SJCRH30 (cell line): ENCODE measurements at regions not wholly inside any gene's neighbourhood (a gene's known extent, or its start where the extent isn't known, plus 50 kb on each side); places are given as distances from the start of the nearest gene placed in this dataset.

Experiments
- DNase-seq, 2 experiments: peaks; one replicate each; pipeline ENCODE4 v3.0.0-alpha.2; 2015 to 2020
- H3K27ac ChIP-seq: fragments of 250-450 bp; sonication (Bioruptor Pico); 2 replicates; pipeline ENCODE4 v1.5.1; 2020; ENCODE audit warnings: mild to moderate bottlenecking, moderate library complexity
- H3K27me3 ChIP-seq: fragments of 250-450 bp; sonication (Bioruptor Pico); 2 replicates; pipeline ENCODE4 v1.5.1; 2020; ENCODE audit warnings: mild to moderate bottlenecking, moderate library complexity
- H3K36me3 ChIP-seq: fragments of 250-450 bp; sonication (Bioruptor Pico); 2 replicates; pipeline ENCODE4 v1.5.1; 2020; ENCODE audit warnings: mild to moderate bottlenecking, moderate library complexity
- H3K4me1 ChIP-seq: fragments of 250-450 bp; sonication (Bioruptor Pico); 2 replicates; pipeline ENCODE4 v1.5.1; 2020; ENCODE audit warnings: mild to moderate bottlenecking, moderate library complexity
- H3K4me3 ChIP-seq: fragments of 250-450 bp; sonication (Bioruptor Pico); 2 replicates; pipeline ENCODE4 v1.5.1; 2020; ENCODE audit warnings: mild to moderate bottlenecking, moderate library complexity
- H3K9me3 ChIP-seq: fragments of 250-450 bp; sonication (Bioruptor Pico); replicated peaks from 2 replicates; pipeline ENCODE4 v1.5.1; 2020; ENCODE audit warnings: mild to moderate bottlenecking, moderate library complexity

DNA sequence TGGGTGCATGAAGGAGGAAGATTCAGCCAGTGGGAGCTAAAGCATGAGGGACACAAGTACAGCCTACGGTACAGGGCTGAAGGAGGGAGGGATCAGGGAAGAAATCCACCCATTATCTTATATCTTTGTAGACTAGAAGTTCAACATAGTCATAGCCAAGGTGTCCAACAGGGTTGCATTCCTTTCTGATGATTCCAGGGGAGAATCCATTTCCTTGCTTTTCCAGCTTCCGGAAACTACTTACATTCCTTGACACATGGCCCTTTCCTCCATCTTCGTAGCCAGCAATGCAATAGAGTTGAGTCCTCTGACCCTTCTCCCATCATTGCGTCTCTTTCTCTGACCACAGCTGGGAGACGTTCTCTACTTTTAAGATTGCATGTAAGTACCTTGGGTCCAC is 471.0 kb upstream of the SEMA6D start:
- H3K27me3 ChIP-seq, result no peaks in the 10 kb centered on the region
- DNase-seq, result no peak
- no peaks in the 10 kb centered on the region for H3K36me3 ChIP-seq
- no peak overlapping the region for H3K27ac ChIP-seq
- H3K4me3 ChIP-seq, result no peak overlapping the region
- H3K4me1 ChIP-seq, result no peaks in the 10 kb centered on the region
- no peaks in the 10 kb centered on the region for H3K9me3 ChIP-seq

- Histone ChIP-seq H3K4me3 (no peak overlapping the region), H3K27me3 (no peaks in the 10 kb centered on the region), H3K36me3 (no peaks in the 10 kb centered on the region), H3K27ac (no peak overlapping the region), H3K4me1 (no peaks in the 10 kb centered on the region), H3K9me3 (no peaks in the 10 kb centered on the region)
- DNase-seq, result no peak
Observed at GRCh38 chr15:47258521-47258920, 458.8 kb upstream of the SEMA6D start.

DNA sequence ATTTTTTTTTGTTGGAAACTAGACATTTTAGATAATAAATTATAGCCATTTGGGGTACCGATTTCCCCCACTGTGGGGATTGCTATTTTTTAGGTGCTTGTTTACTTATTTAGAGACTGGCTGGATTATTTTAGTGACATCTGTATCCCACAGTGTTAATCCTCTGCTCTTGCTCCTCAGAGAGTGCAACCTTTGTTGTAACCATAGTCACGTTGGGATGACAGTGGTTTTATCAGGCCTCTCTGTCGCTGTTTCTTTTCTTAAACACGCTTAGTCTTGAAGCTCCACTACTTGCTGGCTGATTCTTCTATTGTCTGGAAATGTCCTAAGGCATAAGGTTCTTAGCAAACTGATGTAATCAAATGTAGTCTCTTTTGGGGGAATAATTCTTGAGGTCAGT is 451.6 kb upstream of the SEMA6D start:
- H3K4me3 ChIP-seq, result no peak overlapping the region
- no peak for DNase-seq

GRCh38 chr15:47266566-47266965 is 450.7 kb upstream of the SEMA6D start:
- H3K27me3 ChIP-seq, result no peaks in the 10 kb centered on the region
- no peak overlapping the region for H3K4me3 ChIP-seq
- no peak overlapping the region for H3K27ac ChIP-seq
- no peaks in the 10 kb centered on the region for H3K4me1 ChIP-seq
- H3K9me3 ChIP-seq, result no peaks in the 10 kb centered on the region
- H3K36me3 ChIP-seq, result no peaks in the 10 kb centered on the region
- no peak for DNase-seq

More for the DNA sequence above, 451.6 kb upstream of the SEMA6D start:
- Histone ChIP-seq H3K27me3 (no peaks in the 10 kb centered on the region), H3K9me3 (no peaks in the 10 kb centered on the region), H3K36me3 (no peaks in the 10 kb centered on the region), H3K4me1 (no peaks in the 10 kb centered on the region), H3K27ac (no peak overlapping the region)

DNA sequence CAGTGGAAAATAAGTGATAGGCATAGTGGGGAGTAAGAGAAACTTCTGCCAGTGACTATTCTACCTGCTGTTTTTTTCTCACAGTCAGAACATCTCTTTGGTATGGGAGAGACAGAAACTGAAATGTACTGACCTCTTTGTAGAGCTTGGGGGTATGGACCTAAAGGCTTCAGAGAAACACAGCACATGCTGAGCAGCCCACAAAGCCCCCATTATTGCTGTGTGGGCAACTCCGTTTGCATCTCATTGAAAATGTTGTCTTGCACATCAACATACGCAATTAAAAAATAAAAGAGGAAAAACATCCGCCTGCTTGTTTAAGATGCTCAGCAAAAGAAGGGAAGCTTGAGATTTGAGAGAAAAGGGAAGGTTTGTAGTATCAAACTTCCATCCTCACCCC is 443.4 kb upstream of the SEMA6D start:
- Histone ChIP-seq H3K4me1 (no peaks in the 10 kb centered on the region), H3K27me3 (no peaks in the 10 kb centered on the region), H3K27ac (no peak overlapping the region), H3K9me3 (no peaks in the 10 kb centered on the region), H3K4me3 (no peak overlapping the region), H3K36me3 (no peaks in the 10 kb centered on the region)
- DNase-seq, result no peak

GRCh38 chr15:47283246-47283645 is 434.1 kb upstream of the SEMA6D start:
- Histone ChIP-seq H3K27me3 (no peaks in the 10 kb centered on the region), H3K4me3 (no peak overlapping the region), H3K36me3 (no peaks in the 10 kb centered on the region), H3K9me3 (no peaks in the 10 kb centered on the region), H3K27ac (no peak overlapping the region), H3K4me1 (no peaks in the 10 kb centered on the region)
- DNase-seq, result no peak

GRCh38 chr15:47288794-47289193 is 428.5 kb upstream of the SEMA6D start:
- Histone ChIP-seq H3K27ac (no peak overlapping the region), H3K4me1 (no peaks in the 10 kb centered on the region), H3K9me3 (no peaks in the 10 kb centered on the region), H3K27me3 (no peaks in the 10 kb centered on the region), H3K4me3 (no peak overlapping the region), H3K36me3 (no peaks in the 10 kb centered on the region)
- DNase-seq, result no peak

DNA sequence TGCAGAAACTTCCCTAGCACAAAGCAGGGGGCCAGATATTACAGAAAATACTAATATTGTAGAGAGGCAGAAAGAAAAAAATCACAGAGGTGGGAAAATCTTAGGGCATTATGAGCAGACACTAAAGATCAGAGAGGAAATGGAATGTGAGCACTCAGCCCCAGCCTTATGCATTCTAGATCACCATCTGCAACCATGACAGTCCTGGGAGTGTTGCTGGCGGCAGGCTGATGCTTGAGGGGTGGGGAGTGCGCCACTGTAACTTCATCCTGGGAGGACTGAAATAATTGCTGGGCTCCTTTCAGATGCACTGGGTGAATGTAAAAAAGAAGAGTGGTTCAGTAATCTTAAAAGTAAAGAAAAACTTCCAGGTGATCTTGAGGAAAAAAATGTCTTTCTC is 427.6 kb upstream of the SEMA6D start:
- no peak overlapping the region for H3K27ac ChIP-seq

DNA sequence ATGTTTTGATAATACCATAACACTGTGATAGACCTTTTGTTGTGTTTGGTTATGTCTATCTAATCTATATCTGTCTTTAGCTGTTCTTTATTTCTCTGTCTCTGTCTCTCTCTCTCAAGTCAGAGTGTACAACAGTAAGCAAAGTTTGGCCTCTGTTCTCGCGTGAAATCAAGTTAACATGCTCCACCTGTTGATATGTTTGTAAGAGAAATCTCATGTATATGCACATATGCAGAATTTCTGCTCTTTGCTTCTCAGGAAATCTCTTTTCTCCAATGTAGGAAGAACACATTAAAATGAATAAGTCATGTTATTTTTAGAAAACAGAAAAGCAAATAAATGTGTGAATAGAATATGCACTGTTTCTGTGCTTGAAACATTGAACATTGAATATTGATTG is 425.5 kb upstream of the SEMA6D start:
- no peaks in the 10 kb centered on the region for H3K4me1 ChIP-seq
- H3K27me3 ChIP-seq, result no peaks in the 10 kb centered on the region
- H3K36me3 ChIP-seq, result no peaks in the 10 kb centered on the region
- no peaks in the 10 kb centered on the region for H3K9me3 ChIP-seq
- no peak for DNase-seq
- H3K4me3 ChIP-seq, result no peak overlapping the region
- no peak overlapping the region for H3K27ac ChIP-seq

More for the DNA sequence above, 427.6 kb upstream of the SEMA6D start:
- H3K4me3 ChIP-seq, result no peak overlapping the region
- H3K9me3 ChIP-seq, result no peaks in the 10 kb centered on the region
- H3K4me1 ChIP-seq, result no peaks in the 10 kb centered on the region
- no peaks in the 10 kb centered on the region for H3K27me3 ChIP-seq
- DNase-seq, result no peak
- no peaks in the 10 kb centered on the region for H3K36me3 ChIP-seq

- H3K36me3 ChIP-seq, result no peaks in the 10 kb centered on the region
- no peaks in the 10 kb centered on the region for H3K27me3 ChIP-seq
- no peak overlapping the region for H3K27ac ChIP-seq
- H3K4me3 ChIP-seq, result no peak overlapping the region
- H3K4me1 ChIP-seq, result no peaks in the 10 kb centered on the region
- no peak for DNase-seq
- no peaks in the 10 kb centered on the region for H3K9me3 ChIP-seq
Observed at GRCh38 chr15:47292638-47293190, 424.6 kb upstream of the SEMA6D start.

DNA sequence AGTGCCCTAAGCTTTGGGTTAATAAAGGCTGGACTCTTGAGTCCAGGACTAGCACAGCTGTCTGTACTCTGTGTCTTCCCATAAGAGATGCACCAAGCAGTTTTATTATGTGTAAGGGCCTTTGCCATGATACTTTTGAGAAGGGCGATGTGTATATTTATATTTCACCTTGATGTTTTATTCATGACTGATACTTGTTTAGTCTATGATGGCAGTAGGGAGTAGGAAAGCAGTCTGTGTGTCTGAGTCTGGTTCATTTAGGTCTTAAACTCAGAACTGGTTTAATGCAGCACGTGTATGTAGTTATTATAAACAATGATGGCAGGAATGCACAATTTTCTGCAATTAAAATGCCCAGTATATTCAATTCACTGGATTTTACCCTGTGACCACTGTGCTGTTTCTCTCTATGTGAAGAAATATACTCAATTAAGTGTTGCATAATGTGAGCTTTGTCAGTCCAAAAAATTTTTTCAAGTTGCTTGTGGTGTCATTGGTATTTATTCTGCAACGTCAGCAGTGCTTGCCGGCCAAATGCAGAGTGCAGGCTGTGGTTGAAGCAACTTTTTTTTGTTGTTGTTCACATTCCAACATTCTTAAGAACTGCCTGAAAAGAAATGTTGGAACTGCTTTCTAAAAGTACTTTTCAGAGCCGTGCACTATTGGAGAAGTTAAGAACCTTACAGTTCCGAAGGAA is 423.7 kb upstream of the SEMA6D start:
- H3K27me3 ChIP-seq, result no peaks in the 10 kb centered on the region
- H3K4me3 ChIP-seq, result no peak overlapping the region
- H3K27ac ChIP-seq, result no peak overlapping the region
- no peaks in the 10 kb centered on the region for H3K9me3 ChIP-seq
- H3K36me3 ChIP-seq, result no peaks in the 10 kb centered on the region
- DNase-seq, result no peak
- no peaks in the 10 kb centered on the region for H3K4me1 ChIP-seq

GRCh38 chr15:47294765-47295259 is 422.5 kb upstream of the SEMA6D start:
- no peak for DNase-seq
- no peaks in the 10 kb centered on the region for H3K27me3 ChIP-seq
- H3K36me3 ChIP-seq, result no peaks in the 10 kb centered on the region
- no peaks in the 10 kb centered on the region for H3K9me3 ChIP-seq
- H3K4me3 ChIP-seq, result no peak overlapping the region
- no peak overlapping the region for H3K27ac ChIP-seq
- no peaks in the 10 kb centered on the region for H3K4me1 ChIP-seq

DNA sequence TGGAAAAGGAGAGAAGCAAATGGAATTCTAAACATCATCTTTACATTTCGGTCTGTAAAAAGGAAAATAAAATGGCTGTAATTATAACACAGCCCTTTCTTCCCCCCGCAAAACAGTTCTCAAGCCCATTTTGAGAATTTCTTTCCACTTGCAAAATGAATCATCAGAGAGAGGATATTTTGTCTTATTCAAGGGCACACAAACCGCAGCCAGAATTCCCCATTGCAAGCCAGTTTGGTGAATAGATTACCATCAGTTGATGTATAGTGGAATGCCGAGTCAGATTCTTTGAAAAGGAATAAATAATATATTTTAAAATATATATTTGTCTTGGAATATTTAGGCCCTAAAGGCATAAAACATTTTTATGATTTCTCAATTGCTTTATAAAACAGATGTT is 420.4 kb upstream of the SEMA6D start:
- no peak for DNase-seq
- H3K4me3 ChIP-seq, result no peak overlapping the region
- no peaks in the 10 kb centered on the region for H3K9me3 ChIP-seq
- H3K4me1 ChIP-seq, result peaks cover 14% of the 10 kb centered on the region
- H3K36me3 ChIP-seq, result no peaks in the 10 kb centered on the region
- no peak overlapping the region for H3K27ac ChIP-seq
- no peaks in the 10 kb centered on the region for H3K27me3 ChIP-seq

GRCh38 chr15:47299846-47300434 is 417.4 kb upstream of the SEMA6D start:
- Histone ChIP-seq H3K9me3 (no peaks in the 10 kb centered on the region), H3K27me3 (no peaks in the 10 kb centered on the region), H3K4me1 (peaks cover 22% of the 10 kb centered on the region), H3K4me3 (no peak overlapping the region), H3K36me3 (no peaks in the 10 kb centered on the region), H3K27ac (no peak overlapping the region)
- DNase-seq, result no peak

GRCh38 chr15:47300596-47300995 is 416.7 kb upstream of the SEMA6D start:
- H3K9me3 ChIP-seq, result no peaks in the 10 kb centered on the region

More at GRCh38 chr15:47300596-47300995, 416.7 kb upstream of the SEMA6D start:
- no peak overlapping the region for H3K27ac ChIP-seq
- peak; percentile 31 to 61 for DNase-seq
- H3K4me1 ChIP-seq, result peaks cover 22% of the 10 kb centered on the region
- H3K4me3 ChIP-seq, result no peak overlapping the region
- no peaks in the 10 kb centered on the region for H3K27me3 ChIP-seq
- no peaks in the 10 kb centered on the region for H3K36me3 ChIP-seq
